Muscle of back (tissue), 3 donors: ENCODE measurements at regions not wholly inside any gene's neighbourhood (a gene's known extent, or its start where the extent isn't known, plus 50 kb on each side); places are given as distances from the start of the nearest gene placed in this dataset.
A peak's percentile ranks its signal among the peaks of the same experiment; 100 is the strongest.
"Not testable (repeated sequence)": the region's sequence is repeated elsewhere in the genome, so short reads cannot be mapped to it uniquely, and the experiment has no call there.

ENCODE experiments used
- DNase-seq, 3 donors: peaks; one replicate each; pipeline versions ENCODE4 v3.0.0 to v3.0.0-alpha.2; 2013

DNA sequence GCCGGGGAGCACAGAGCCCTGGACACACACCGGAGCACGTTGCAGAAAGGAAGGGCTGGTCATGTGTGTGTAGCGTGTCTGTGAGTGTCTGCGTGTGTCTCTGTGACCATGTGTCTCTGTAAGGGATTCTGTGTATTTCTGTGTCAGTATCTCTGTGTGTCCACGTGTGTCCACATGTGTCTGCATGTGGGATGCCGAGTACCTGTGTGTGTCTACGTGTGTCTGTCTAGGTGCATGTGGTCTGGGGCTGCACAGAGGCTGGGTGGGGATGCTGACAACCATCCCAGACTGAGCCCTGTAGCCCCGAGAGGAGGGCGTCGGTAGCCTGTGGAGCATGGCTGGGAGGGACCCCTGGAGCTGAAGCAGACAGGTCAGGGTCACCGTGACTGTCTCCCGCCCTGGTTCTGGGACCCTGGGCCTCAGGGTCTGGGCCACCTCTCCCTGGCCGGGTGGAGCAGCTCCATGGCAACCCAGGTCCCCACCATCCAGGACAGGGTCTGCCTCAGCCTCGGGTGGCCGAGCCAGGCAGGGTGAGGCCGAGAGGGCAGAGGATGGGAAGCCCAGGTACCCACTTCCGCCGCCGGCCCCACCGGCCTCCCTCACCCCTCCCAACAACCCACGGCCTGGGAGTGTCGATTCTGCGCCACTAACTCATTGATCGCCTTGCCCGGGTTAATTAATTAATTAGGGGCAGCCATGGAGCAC is 122.7 kb downstream of the FAM53A start:
- no peak for DNase-seq

DNA sequence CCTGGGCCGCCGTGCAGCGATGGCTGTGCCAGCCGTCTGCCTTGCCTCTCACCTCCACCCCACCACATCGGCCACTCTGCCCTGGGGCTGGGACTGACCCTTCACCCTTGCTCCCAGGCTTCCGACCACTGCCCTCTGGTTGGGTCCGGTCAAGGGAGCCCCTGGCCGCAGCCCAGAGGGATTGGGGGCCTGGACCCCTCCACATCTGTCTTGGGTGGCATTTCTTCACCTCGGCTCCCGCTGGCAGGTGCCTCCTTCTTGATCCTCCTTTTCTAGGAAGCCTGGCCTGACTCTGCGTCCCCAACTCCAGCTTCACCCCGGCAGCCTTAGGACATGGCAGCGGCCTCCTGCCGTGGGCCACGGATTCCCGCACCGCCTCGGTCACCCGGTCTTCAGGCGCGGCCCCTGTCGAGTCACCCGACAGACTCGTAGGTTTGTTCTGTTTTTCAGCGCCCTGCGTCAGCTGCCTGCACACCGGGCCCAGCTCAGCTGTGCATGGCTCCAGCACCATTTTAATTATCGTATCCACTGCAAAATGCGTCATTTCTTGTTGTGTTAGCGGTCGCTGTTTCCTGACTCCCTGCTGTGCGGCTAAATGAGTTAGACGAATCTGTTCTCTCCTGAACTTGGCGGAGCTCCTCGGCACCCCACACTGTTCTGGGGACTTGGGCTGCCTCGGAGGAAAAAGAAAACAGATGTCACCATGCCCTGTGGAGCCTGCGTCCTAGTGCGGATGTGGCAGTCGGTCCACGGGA is 124.0 kb downstream of the FAM53A start:
- no peak for DNase-seq

DNA sequence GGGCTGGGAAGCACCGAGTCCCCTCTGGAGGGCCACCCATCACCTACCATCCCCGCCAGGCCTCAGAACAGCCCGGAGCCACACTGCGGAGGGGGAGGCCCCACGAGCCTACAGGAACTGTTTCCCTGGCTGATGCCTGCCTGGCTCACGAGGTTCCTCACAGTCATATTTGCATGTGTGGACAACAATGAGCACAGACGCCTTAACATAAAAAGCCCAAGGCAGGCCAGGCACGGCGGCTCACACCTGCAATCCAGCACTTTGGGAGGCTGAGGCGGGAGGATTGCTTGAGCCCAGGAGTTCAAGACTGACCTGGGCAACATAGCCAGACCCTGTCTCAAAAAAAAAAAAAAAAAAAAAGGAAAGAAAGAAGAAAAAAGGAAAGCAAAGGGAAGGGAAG is 125.9 kb downstream of the FAM53A start:
- no peak for DNase-seq

DNA sequence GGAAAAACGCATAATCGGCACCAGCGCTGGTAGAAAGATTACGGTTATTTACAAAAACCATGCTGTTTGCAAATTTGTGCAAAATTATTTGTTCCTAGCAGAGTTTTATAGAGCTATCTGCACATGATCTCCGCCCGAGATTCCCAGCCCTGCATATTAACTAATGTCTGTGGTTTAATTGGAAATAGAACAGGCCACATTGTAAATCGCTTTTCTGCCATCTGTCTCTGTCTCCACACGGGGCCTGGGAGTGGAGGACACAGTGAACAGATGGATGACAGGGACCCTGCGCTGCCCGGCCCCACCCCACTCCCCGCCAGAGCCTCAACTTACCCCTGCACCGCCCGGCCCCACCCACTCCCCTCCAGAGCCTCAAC is 126.9 kb downstream of the FAM53A start:
- DNase-seq = no peak

DNA sequence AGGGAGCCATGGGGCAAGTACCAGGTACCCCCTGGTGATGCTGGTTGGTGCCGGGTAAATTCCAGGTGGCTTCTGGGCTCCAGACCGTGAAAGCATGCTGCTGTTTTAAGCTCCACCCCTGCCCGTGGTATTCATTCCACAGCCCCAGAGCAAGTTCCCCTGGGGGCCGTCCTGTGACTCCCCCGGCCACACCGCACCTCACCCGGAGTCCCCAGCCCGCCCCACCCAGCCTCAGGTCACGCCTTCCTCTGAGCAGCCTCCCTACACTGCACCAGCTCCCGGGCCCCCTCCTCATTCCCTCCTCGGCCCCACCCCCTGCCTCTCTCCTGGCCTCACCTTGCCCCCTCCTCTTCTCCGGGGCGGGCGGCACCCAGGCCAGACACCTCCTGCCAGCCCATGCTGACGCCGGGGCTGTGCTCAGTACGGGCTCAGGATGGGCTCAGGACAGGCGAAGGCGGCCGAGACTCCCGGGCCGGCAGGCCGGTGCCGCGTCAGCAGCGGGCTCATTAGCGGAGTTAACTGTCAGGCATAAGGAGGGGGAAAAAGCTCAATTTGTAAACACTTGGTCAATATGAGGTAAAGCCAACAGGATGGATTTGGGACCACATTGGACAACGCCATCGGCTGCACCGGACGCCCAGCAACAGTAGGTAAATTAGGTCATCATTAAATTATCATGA is 127.4 kb downstream of the FAM53A start:
- DNase-seq = no peak

DNA sequence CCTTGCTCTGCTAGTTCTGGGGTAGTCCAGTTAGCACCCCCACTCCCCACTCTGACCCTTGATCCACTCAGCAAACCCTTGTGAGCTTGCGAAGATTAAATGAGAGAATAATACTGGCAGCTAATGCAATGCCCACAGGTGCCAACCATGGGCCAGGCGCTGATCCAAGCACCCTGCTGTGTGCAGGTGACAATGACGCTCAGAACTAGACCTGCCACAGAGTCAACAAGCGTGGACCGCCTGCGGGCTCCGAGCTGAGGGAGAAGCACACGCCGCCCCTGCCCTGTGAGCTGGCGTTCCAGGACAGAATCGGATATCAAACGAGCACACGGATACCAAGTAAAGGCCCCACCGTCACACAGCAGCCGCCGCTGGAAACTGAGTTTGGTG is 129.2 kb downstream of the FAM53A start:
- no peak for DNase-seq

DNA sequence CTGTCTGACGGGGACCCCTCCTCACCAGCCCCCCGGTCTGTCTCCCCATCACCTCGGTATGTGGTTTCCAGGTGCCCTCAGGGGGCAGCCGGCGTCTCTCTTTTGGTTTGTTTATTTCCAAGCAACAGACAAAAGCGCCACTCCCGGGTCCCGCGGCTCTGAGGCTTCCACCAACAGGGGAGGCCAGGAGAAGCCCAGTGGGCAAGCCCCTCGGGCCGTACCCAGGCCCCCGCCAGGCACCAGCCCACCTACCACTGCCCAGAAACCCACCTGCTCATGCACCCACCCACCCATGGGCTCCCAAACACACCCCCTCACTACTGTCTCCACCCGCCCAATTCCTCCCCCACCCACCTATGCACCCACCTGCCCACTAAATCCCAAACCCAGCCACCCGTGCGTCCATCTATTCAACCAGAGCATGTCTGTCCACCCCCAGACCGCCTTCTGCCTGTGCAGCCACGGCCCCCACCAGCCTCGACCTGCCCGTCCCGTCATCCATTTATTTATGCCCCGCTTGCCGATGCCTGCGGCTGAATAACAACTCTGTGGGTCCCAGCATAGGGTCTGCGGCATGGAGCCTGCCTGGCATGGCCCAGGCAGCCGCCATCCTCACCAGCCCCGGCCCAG is 129.8 kb downstream of the FAM53A start:
- no peak for DNase-seq

DNA sequence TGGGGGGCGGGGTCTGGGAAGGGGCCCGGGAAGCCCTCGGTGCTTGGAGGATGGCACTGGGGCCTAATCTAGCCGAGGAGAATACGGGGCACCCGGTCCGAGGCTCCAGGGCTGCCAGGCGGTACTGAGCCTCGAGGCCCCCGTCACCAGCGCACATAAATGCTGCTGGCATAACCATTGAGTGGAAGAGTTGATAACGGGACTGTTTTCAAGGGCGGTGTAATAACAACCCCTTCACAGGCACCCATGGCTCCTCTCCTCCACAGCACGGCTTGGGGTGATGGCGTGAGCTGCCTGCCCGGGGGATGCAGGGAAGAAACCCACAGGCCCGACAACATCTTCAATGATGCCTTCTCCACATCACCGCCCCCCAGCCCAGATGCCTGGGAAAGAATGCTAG is 130.7 kb downstream of the FAM53A start:
- no peak for DNase-seq

DNA sequence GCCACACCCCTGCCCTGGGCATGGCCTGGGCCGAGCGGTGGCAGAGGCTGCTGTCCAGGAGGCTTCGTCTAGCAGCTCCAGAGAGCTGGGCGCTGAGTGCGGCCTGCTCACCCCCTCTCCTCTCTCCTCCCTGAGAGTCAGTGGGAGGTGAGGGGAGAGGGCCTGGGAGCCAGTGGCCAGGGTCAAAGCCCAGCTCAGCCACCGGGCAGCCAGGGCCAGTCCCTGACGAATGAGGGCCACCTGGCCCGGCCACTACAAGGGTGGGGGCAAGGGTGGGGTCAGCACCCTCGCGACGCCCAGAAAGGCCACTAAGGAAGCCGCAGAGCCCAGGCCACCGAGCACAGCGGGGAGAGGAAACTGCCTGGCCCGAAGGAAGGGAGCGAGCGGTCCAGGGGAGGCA is 131.7 kb downstream of the FAM53A start:
- DNase-seq = no peak

DNA sequence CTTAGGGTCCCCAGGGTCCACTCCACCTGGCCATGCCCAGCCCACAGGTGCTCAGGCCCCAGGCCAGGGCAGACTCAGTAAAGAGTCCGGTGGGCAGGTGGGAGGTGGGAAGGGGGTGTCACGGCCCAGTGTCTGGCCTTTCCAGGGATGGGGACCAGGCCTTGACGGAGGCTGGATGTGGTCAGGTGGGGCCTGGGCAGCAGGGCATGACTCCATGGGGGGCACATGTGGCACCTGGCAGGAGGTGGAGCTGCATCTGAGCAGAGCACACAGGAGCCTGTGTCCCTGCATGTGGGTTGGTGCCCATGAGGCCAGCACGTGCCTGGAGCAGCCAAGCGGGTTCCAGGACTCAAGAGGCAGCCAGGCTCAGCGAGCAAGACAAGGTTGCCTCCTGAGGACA is 132.9 kb downstream of the FAM53A start:
- no peak for DNase-seq

DNA sequence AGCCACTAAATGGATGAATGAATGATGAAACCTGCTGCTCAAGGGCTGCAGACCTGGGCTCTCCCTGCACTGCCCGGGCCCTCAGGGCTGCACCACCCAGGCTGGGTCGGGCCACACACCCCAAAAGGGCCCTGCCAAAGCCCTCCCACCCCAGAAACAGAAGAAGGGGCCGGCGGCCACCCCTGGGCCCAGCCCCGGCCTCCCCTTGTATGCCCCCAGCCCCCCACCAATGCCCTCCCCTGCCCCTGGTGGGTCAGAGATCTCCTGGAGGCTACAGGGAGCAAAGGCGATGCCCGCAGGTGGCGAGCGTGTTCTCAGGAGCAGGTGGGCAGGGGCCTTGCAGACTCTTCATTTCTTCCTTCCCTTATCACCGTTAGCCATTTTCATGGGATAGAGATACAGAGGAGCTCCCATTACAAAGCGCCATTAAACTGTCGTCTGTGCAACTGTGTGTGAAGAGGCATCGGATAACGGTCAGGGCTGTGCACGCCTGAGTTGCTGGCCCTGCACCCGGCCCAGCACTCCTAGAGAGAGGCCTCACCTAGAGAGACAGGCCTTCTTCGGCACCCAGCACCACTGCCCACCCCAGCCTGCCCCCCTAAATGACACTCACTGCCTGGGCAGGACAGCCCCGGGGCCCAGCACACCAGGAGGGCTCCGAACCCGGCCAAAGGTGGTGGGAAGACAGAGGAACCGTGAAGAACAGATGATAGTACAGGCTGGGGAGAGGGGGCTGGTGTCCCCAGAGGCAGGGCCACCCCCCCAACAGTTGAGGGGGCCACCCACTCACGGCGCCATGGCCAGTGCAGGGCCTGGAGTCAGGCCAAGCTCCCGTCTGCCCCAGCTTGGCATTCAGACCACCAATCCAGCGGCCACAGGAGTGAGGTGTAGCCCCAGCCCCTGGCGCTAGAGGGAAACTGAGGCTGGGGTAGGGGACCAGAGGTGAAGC is 133.7 kb downstream of the FAM53A start:
- no peak for DNase-seq

DNA sequence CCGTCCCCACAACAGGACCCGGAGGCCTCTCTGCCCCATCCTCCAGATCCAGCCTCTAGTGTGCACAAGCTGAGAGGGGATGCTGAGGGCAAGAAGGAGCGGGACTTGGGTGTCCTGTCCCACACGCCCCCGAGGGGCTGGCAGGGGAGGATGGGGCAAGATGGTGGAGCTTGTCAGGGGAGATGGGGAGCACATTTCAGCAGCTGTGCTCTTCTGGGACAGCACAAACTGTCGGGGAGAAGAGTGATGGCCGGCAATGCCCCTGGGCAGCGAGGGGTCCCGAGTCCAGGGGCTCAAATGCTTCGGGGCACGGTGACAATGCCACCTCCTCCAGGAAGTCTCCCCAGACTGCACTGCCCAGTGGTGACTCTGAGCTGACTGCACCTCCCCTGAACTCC is 134.5 kb downstream of the FAM53A start:
- DNase-seq = no peak

DNA sequence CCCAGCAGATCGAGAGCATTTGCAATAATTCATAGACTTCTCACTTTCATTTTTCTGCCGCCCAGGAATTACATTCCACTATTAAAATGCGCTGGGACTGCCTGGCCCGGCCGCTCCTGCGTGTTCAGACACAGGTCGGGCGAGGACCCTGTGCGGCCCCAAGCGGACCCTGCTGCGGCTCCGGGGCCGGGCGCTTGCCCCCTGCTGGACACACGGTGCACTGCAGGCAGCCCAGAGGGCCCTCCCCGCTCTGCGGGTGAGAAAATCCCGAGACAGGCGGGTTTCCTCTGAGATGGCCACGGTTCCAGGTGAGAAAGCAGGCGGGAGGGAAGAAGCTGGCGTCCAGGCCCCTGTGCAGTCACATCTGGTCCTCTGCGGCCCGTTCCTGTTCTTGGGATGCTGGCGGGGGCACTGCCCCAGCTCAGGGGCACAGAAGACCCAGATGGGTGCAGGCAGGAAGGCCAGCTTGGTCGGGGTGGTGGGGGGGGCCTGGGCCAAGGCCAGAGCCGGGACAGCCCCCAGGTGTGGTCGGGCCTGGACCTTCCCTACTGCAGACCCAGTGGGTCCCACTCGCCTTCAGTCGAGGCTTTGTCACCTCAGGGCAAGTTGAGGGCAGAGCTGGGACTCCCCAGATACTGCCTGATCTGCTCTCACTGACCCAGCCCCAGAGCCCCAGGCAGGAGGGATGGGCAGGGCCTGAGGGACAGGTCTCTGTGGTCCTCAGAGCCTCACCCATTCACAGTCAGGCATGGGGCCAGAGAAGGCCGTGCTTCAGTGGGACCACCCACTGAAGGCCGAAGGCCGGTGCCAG is 135.1 kb downstream of the FAM53A start:
- peak in 2 of 3 donors; percentile 39 to 73 for DNase-seq

DNA sequence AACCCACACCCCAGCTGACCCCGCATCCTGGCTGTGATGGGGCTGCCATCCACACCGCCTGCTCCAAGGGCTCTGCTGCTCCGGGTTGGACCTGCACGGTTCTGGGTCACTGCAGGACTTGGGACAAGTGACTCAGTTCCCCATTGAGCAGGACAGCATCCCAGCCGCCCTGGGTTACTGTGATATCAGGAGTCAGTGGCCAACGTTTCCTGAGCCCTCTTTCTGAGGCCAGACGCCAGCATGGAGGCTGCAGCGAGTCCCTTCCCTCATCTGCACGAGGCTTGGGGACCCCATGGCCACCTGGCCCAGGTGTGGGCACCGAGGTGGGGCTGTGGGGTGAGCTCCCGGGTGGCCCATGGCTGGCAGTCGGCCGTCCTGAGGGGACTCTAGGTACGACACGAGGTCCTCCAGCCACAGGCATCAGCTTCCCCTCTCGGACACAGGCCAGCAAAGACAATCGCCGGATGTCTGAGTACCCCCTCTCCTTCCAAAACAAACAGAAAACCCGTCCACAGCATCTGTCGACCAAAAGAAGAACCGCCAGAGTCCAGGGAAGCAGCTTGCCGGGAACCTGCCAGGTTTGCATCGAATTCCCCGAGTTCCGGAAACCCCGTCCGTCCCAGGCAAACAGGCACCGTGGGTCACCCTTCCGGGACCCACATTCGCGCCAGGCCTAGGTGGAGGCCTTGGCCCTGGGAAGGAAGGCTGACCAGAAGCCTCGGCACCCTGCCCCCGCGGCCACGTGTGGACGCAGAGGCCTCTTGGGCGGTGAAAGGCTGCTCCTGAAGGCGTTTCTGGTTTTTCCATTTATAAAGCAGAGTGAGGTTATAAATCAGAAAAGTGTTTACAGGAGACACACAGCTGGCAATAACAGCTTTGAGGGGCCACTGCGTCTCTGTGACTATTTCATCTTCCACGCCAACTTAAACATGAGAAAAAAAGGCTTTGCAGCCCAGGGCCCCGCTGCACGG is 136.0 kb downstream of the FAM53A start:
- DNase-seq = peak; percentile 5 to 76 (median 40)

DNA sequence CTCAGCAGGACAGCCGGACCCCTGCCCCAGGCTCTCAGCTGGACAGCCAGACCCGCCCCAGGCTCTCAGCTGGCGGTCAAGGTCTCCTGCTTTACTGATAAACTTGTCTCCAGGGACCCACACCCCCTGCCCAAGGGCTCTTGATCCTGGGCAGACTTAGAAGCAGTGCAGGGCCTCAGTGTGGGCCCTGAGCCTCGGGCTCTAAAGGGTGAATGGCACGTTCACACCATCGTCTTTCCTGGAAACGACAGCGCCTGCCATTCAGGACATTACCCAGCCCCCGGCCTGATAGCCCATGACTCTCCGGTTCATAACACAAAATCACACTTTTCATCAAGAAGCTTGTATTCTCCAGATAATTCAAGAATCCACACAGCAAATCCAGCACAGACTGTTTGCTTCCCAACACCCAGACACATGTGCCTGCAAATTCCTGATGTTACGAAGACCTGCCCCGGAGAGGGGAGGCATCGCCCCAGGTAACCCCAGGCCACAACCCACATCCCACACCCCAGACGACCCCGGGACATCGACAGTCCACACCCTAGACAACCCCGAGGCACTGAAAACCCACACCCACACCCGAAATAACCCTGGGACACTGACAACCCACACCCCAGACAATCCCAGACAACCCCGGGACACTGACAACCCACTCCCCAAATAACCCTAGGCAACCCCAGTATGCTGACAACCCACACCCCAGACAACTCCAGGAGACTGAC is 136.8 kb downstream of the FAM53A start:
- no peak for DNase-seq

DNA sequence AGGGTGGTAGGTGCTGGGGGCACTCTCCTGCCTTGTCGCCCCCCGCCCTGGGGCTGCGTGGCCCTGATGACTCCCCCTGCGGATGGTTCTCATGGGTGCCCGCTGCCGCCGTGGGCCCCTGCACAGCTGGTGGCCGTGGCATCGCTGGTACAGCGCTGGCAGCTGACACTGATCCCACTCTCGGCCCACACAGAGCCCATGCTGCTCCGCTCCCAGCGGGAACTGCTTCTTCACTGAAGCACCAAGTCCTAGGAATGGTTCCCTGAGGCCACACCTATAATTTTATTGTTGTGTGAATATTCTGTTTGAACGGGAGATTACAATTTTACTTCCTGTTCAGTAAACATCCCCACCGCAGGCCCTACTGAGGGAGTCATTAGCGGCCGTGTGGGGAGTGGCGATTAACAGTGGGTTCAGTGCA is 138.6 kb upstream of the NKX1-1 start:
- no peak for DNase-seq

DNA sequence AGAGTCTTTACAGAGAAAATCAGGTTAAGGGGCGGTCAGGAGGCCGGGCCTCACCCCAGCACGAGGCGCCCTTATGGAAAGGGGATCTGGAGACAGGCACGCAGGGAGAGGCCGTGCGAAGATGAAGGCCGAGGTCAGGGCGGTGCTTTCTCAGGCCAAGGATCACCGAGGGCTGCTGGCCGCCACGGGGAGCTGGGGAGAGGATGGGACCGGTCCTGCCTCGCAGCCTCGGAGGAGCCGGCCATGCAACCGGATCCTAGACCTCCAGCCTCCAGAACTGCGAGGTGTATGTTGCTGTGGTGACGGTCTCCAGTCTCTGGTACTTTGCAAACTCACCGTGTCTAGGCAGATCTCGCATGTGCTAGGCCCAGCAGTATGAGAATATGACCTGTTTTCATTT is 138.2 kb upstream of the NKX1-1 start:
- DNase-seq = not testable (repeated sequence)

DNA sequence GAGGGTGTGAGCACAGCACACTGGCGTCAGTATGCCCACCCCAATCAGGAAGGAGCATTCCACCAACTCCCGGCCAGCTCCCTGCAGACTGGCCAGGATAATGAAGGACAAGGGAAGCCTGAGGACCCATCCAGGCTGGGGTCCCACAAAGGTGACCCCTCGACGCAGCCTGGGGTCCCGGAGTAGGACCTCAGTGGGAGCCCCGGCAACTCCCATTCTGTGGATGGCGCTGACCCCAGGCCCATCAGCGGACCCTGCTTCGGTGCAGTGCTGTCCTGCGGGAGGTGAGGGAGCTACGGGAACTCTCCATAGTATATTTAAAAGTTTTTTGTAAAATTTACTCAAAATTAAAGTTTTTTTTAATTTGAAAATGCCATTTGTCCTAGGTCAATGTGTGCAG is 137.7 kb upstream of the NKX1-1 start:
- no peak for DNase-seq

DNA sequence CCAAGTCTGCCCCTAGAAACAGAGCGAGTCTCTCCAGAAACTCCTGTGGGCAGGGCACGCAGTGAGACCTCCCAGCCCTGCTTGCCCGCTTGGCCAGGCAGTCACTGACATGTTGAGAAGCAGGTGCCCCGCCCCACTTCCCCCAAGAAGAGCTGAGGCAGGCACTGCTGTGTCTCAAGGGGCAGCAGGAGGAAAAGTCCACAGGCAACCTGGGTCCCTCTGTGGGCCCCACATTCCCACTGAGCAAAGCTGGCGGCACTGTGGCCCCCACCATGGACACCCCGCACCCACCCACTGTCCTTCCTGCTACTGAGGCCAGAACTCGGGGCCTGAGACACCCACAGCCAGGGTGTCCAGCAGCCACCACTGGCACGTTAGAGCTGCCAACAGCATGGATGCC is 137.3 kb upstream of the NKX1-1 start:
- DNase-seq = no peak
